ENCODE measurements at regions not wholly inside any gene's neighbourhood (a gene's known extent, or its start where the extent isn't known, plus 50 kb on each side); places are given as distances from the start of the nearest gene placed in this dataset.

- H3K4me1 Mint-ChIP-seq (ENCODE audit: low read depth): no peaks in the 10 kb centered on the region
- H3K36me3 Mint-ChIP-seq (ENCODE audit: insufficient read depth in 2 of 2): peaks cover 0 to 2% of the 10 kb centered on the region in 2 donors
- H3K9me3 Mint-ChIP-seq: peaks cover 2 to 3% of the 10 kb centered on the region in 2 donors
- no peak for ATAC-seq (replicated peaks in 1 of 2)
- H3K27me3 Mint-ChIP-seq (ENCODE audit: low read depth): peaks cover 3% of the 10 kb centered on the region
- H3K27ac Mint-ChIP-seq: no peak overlapping the region
- H3K4me3 Mint-ChIP-seq: no peak overlapping the region
- no peak for DNase-seq
Measured at GRCh38 chr2:12207491-12207890, 461.1 kb downstream of the LPIN1 start.

GRCh38 chr2:12210016-12210933 lies 463.8 kb downstream of the LPIN1 start:
- Mint-ChIP-seq H3K27ac (no peak overlapping the region), H3K27me3 (ENCODE audit: low read depth) (no peaks in the 10 kb centered on the region), H3K9me3 (peaks cover under 1 to 2% of the 10 kb centered on the region in 2 donors), H3K36me3 (ENCODE audit: insufficient read depth in 2 of 2) (no peaks in the 10 kb centered on the region), H3K4me1 (ENCODE audit: low read depth) (peaks cover 8% of the 10 kb centered on the region), H3K4me3 (no peak overlapping the region)
- no peak for DNase-seq
- ATAC-seq (replicated peaks in 1 of 2): no peak

- Mint-ChIP-seq H3K36me3 (ENCODE audit: insufficient read depth in 2 of 2) (no peaks in the 10 kb centered on the region), H3K27ac (no peak overlapping the region), H3K4me3 (no peak overlapping the region), H3K27me3 (ENCODE audit: low read depth) (no peaks in the 10 kb centered on the region), H3K4me1 (ENCODE audit: low read depth) (peaks cover 8% of the 10 kb centered on the region), H3K9me3 (no peaks in the 10 kb centered on the region)
- DNase-seq (no peak), ATAC-seq (replicated peaks in 1 of 2) (no peak)
Measured at GRCh38 chr2:12211326-12212175, 465.1 kb downstream of the LPIN1 start.

GRCh38 chr2:12212841-12213597 lies 466.6 kb downstream of the LPIN1 start:
- DNase-seq (peak in 1 of 2 donors; percentile 2), ATAC-seq (replicated peaks in 1 of 2) (peak; percentile 41 to 63)
- H3K36me3 Mint-ChIP-seq (ENCODE audit: insufficient read depth in 2 of 2): no peaks in the 10 kb centered on the region

GRCh38 chr2:12217175-12217574 lies 470.7 kb downstream of the LPIN1 start:
- no peak overlapping the region for H3K4me3 Mint-ChIP-seq
- DNase-seq (no peak), ATAC-seq (replicated peaks in 1 of 2) (no peak)
- no peak overlapping the region for H3K27ac Mint-ChIP-seq
- no peaks in the 10 kb centered on the region for H3K27me3 Mint-ChIP-seq (ENCODE audit: low read depth)
- peaks cover 3% of the 10 kb centered on the region in 2 donors for H3K9me3 Mint-ChIP-seq
- H3K4me1 Mint-ChIP-seq (ENCODE audit: low read depth): peaks cover 8% of the 10 kb centered on the region
- H3K36me3 Mint-ChIP-seq (ENCODE audit: insufficient read depth in 2 of 2): peaks cover 1 to 6% of the 10 kb centered on the region in 2 donors

More at GRCh38 chr2:12212841-12213597, 466.6 kb downstream of the LPIN1 start:
- Mint-ChIP-seq H3K9me3 (no peaks in the 10 kb centered on the region), H3K27me3 (ENCODE audit: low read depth) (no peaks in the 10 kb centered on the region), H3K4me3 (no peak overlapping the region), H3K27ac (no peak overlapping the region), H3K4me1 (ENCODE audit: low read depth) (peaks cover 8% of the 10 kb centered on the region)

- Mint-ChIP-seq H3K36me3 (ENCODE audit: insufficient read depth in 2 of 2) (peaks cover 15 to 18% of the 10 kb centered on the region in 2 donors), H3K4me1 (ENCODE audit: low read depth) (no peaks in the 10 kb centered on the region), H3K27me3 (ENCODE audit: low read depth) (no peaks in the 10 kb centered on the region), H3K9me3 (peaks cover 15% of the 10 kb centered on the region in 2 donors), H3K4me3 (no peak overlapping the region), H3K27ac (no peak overlapping the region)
- ATAC-seq (replicated peaks in 1 of 2) (no peak), DNase-seq (no peak)
Measured at GRCh38 chr2:12219761-12220160, 473.3 kb downstream of the LPIN1 start.

GRCh38 chr2:12221584-12221983 lies 475.2 kb downstream of the LPIN1 start:
- no peak for DNase-seq
- no peak for ATAC-seq (replicated peaks in 1 of 2)
- H3K4me3 Mint-ChIP-seq: no peak overlapping the region
- no peak overlapping the region for H3K27ac Mint-ChIP-seq
- peaks cover 18 to 25% of the 10 kb centered on the region in 2 donors for H3K36me3 Mint-ChIP-seq (ENCODE audit: insufficient read depth in 2 of 2)
- peaks cover 20 to 22% of the 10 kb centered on the region in 2 donors for H3K9me3 Mint-ChIP-seq
- no peaks in the 10 kb centered on the region for H3K27me3 Mint-ChIP-seq (ENCODE audit: low read depth)
- no peaks in the 10 kb centered on the region for H3K4me1 Mint-ChIP-seq (ENCODE audit: low read depth)

- Mint-ChIP-seq H3K36me3 (ENCODE audit: insufficient read depth in 2 of 2) (peaks cover 18 to 25% of the 10 kb centered on the region in 2 donors), H3K4me1 (ENCODE audit: low read depth) (no peaks in the 10 kb centered on the region), H3K4me3 (no peak overlapping the region), H3K9me3 (peaks cover 20 to 24% of the 10 kb centered on the region in 2 donors), H3K27me3 (ENCODE audit: low read depth) (no peaks in the 10 kb centered on the region), H3K27ac (no peak overlapping the region)
- DNase-seq (no peak), ATAC-seq (replicated peaks in 1 of 2) (no peak)
Measured at GRCh38 chr2:12222554-12222953, 476.1 kb downstream of the LPIN1 start.

- H3K4me1 Mint-ChIP-seq (ENCODE audit: low read depth): no peaks in the 10 kb centered on the region
- H3K9me3 Mint-ChIP-seq: peaks cover 20 to 24% of the 10 kb centered on the region in 2 donors
- peaks cover 18 to 25% of the 10 kb centered on the region in 2 donors for H3K36me3 Mint-ChIP-seq (ENCODE audit: insufficient read depth in 2 of 2)
- DNase-seq: no peak
- no peak for ATAC-seq (replicated peaks in 1 of 2)
- H3K27me3 Mint-ChIP-seq (ENCODE audit: low read depth): no peaks in the 10 kb centered on the region
- no peak overlapping the region for H3K4me3 Mint-ChIP-seq
- no peak overlapping the region for H3K27ac Mint-ChIP-seq
Measured at GRCh38 chr2:12223732-12224131, 477.3 kb downstream of the LPIN1 start.

GRCh38 chr2:12226653-12227052 lies 480.2 kb downstream of the LPIN1 start:
- H3K36me3 Mint-ChIP-seq (ENCODE audit: insufficient read depth in 2 of 2): peaks cover 17 to 24% of the 10 kb centered on the region in 2 donors
- no peak overlapping the region for H3K4me3 Mint-ChIP-seq
- no peaks in the 10 kb centered on the region for H3K27me3 Mint-ChIP-seq (ENCODE audit: low read depth)
- no peak overlapping the region for H3K27ac Mint-ChIP-seq
- DNase-seq (no peak), ATAC-seq (replicated peaks in 1 of 2) (no peak)
- H3K4me1 Mint-ChIP-seq (ENCODE audit: low read depth): no peaks in the 10 kb centered on the region
- peaks cover 20 to 23% of the 10 kb centered on the region in 2 donors for H3K9me3 Mint-ChIP-seq

GRCh38 chr2:12227941-12228608 lies 481.6 kb downstream of the LPIN1 start:
- Mint-ChIP-seq H3K9me3 (peaks cover 10 to 17% of the 10 kb centered on the region in 2 donors), H3K4me1 (ENCODE audit: low read depth) (no peaks in the 10 kb centered on the region), H3K27ac (no peak overlapping the region), H3K27me3 (ENCODE audit: low read depth) (no peaks in the 10 kb centered on the region), H3K4me3 (no peak overlapping the region), H3K36me3 (ENCODE audit: insufficient read depth in 2 of 2) (peaks cover 12 to 16% of the 10 kb centered on the region in 2 donors)
- no peak for DNase-seq
- no peak for ATAC-seq (replicated peaks in 1 of 2)

GRCh38 chr2:12231288-12231687 lies 484.9 kb downstream of the LPIN1 start:
- Mint-ChIP-seq H3K27ac (no peak overlapping the region), H3K4me1 (ENCODE audit: low read depth) (no peaks in the 10 kb centered on the region), H3K27me3 (ENCODE audit: low read depth) (no peaks in the 10 kb centered on the region)

More at GRCh38 chr2:12231288-12231687, 484.9 kb downstream of the LPIN1 start:
- no peak overlapping the region for H3K4me3 Mint-ChIP-seq
- peaks cover 0 to 2% of the 10 kb centered on the region in 2 donors for H3K36me3 Mint-ChIP-seq (ENCODE audit: insufficient read depth in 2 of 2)
- DNase-seq (no peak), ATAC-seq (replicated peaks in 1 of 2) (no peak)
- H3K9me3 Mint-ChIP-seq: peaks cover 0 to 4% of the 10 kb centered on the region in 2 donors
